Activated naive CD4-positive, alpha-beta T cell (primary cell): ENCODE measurements at regions not wholly inside any gene's neighbourhood (a gene's known extent, or its start where the extent isn't known, plus 50 kb on each side); places are given as distances from the start of the nearest gene placed in this dataset.

Experiments
- DNase-seq, 4 experiments: peaks; one replicate each; lab custom pipeline; 2025; lab: John Stamatoyannopoulos, UW

- no peak for DNase-seq
Measured at GRCh38 chr12:126772171-126772864, 1494.7 kb upstream of the TMEM132C start.

GRCh38 chr12:126773012-126773411, 1494.0 kb upstream of the TMEM132C start:
- DNase-seq = no peak

GRCh38 chr12:126773491-126773890, 1493.5 kb upstream of the TMEM132C start:
- no peak for DNase-seq

GRCh38 chr12:126776026-126776655, 1490.8 kb upstream of the TMEM132C start:
- no peak for DNase-seq

- no peak for DNase-seq
Measured at GRCh38 chr12:126780343-126780742, 1486.6 kb upstream of the TMEM132C start.

- no peak for DNase-seq
Measured at GRCh38 chr12:126781593-126781992, 1485.4 kb upstream of the TMEM132C start.

GRCh38 chr12:126782083-126782482, 1484.9 kb upstream of the TMEM132C start:
- no peak for DNase-seq

- no peak for DNase-seq
Measured at GRCh38 chr12:126784328-126784921, 1482.5 kb upstream of the TMEM132C start.

GRCh38 chr12:126789963-126790362, 1477.0 kb upstream of the TMEM132C start:
- DNase-seq = no peak

GRCh38 chr12:126791122-126791521, 1475.8 kb upstream of the TMEM132C start:
- DNase-seq = no peak

- DNase-seq = no peak
Measured at GRCh38 chr12:126792411-126792810, 1474.6 kb upstream of the TMEM132C start.

GRCh38 chr12:126797525-126797924, 1469.4 kb upstream of the TMEM132C start:
- no peak for DNase-seq

- no peak for DNase-seq
Measured at GRCh38 chr12:126798449-126798848, 1468.5 kb upstream of the TMEM132C start.

- no peak for DNase-seq
Measured at GRCh38 chr12:126807312-126807865, 1459.6 kb upstream of the TMEM132C start.

- no peak for DNase-seq
Measured at GRCh38 chr12:126811391-126811790, 1455.6 kb upstream of the TMEM132C start.

- no peak for DNase-seq
Measured at GRCh38 chr12:126819554-126819953, 1447.4 kb upstream of the TMEM132C start.

GRCh38 chr12:126830778-126831680, 1435.9 kb upstream of the TMEM132C start:
- DNase-seq = no peak

GRCh38 chr12:126837697-126838096, 1429.3 kb upstream of the TMEM132C start:
- no peak for DNase-seq

GRCh38 chr12:126843915-126844669, 1422.9 kb upstream of the TMEM132C start:
- no peak for DNase-seq

- no peak for DNase-seq
Measured at GRCh38 chr12:126847005-126847629, 1419.9 kb upstream of the TMEM132C start.

GRCh38 chr12:126855768-126856167, 1411.2 kb upstream of the TMEM132C start:
- DNase-seq = no peak
